HepG2 (cell line): ENCODE measurements at regions not wholly inside any gene's neighbourhood (a gene's known extent, or its start where the extent isn't known, plus 50 kb on each side); places are given as distances from the start of the nearest gene placed in this dataset.

Experiments used
- ATAC-seq: fragments of 200-7000 bp; cut with Tn5 transposase; 3 replicates; pipeline ENCODE4 v1.9.1; 2020; ENCODE audit warnings: mild to moderate bottlenecking, moderate library complexity
- BruUV-seq: library from RNA; stranded (reverse); fragments of 400-500 nt; replicated peaks from 2 replicates; lab custom pipeline; 2021; lab: Mats Ljungman, UMichigan
- CTCF ChIA-PET: fragments of 300-600 bp; formaldehyde crosslinking; extraction: SDS; loops from one replicate; lab custom pipeline; 2021; ENCODE audit warnings: low total read pairs, inconsistent platforms, low intra/inter-chr PET ratio; lab: Yijun Ruan, JAX
- POLR2A ChIA-PET: fragments of 350-600 bp; sonication (Branson Sonifier 250); formaldehyde crosslinking; loops from one replicate; lab custom pipeline; 2020; ENCODE audit warnings: antibody characterized with exemption, inconsistent platforms; lab: Yijun Ruan, JAX
- DNase-seq: peaks from one replicate; pipeline ENCODE4 v3.0.0-alpha.2; 2015; ENCODE audit warnings: low spot score
- FAIRE-seq: peaks from 3 replicates; lab custom pipeline; 2011; peaks lifted over from hg19 to GRCh38; lab: Jason Lieb, UNC
- H2AFZ ChIP-seq: one replicate; pipeline ENCODE4 v1.6.1; 2011; ENCODE audit warnings: low read length, inconsistent platforms
- H3K27ac ChIP-seq: fragments of 300-600 bp; 3 replicates; pipeline ENCODE4 v1.8.0; 2011; ENCODE audit warnings: mixed run types, mild to moderate bottlenecking, mixed read lengths, low read length, inconsistent platforms; ENCODE audit not compliant: insufficient read depth; ENCODE audit errors: extremely low read length
- H3K27me3 ChIP-seq, 2 experiments: fragments of 200-600 bp in 1 of 2; 2 replicates in 1 of 2; 3 replicates in 1 of 2; pipeline versions ENCODE4 v1.6.0 to v1.8.0; 2011; ENCODE audit warnings: low read length in 2 of 2, mild to moderate bottlenecking in 2 of 2, moderate library complexity in 2 of 2, inconsistent platforms in 1 of 2; ENCODE audit not compliant: insufficient read depth in 2 of 2, control insufficient read depth in 1 of 2
- H3K36me3 ChIP-seq, 2 experiments: fragments of 200-600 bp in 1 of 2; replicated peaks in 1 of 2; 2 replicates in 1 of 2; 3 replicates in 1 of 2; pipeline versions ENCODE4 v1.5.1 to v1.8.0; 2011; ENCODE audit warnings: low read length in 2 of 2, inconsistent platforms in 1 of 2; ENCODE audit not compliant: insufficient read depth in 2 of 2, control insufficient read depth in 1 of 2
- H3K4me1 ChIP-seq: 2 replicates; pipeline ENCODE4 v1.5.1; 2012; ENCODE audit warnings: low read length, inconsistent platforms; ENCODE audit not compliant: insufficient read depth
- H3K4me2 ChIP-seq: 2 replicates; pipeline ENCODE4 v1.6.0; 2011; ENCODE audit warnings: low read depth, low read length, inconsistent platforms
- H3K4me3 ChIP-seq, 3 experiments: fragments of 200-600 bp in 1 of 3; sonication (generic), shearing (Covaris generic) in 1 of 3; replicated peaks in 1 of 3; 2 replicates each; pipeline ENCODE4 v1.5.1; 2011 to 2016; ENCODE audit warnings: low read length in 3 of 3, inconsistent platforms in 2 of 3, low read depth in 2 of 3, mild to moderate bottlenecking in 2 of 3, control low read depth in 1 of 3, mixed read lengths in 1 of 3; ENCODE audit not compliant: insufficient read depth in 1 of 3
- H3K79me2 ChIP-seq: one replicate; pipeline ENCODE4 v1.6.1; 2011; ENCODE audit warnings: low read length, inconsistent platforms; ENCODE audit not compliant: insufficient read depth
- H3K9ac ChIP-seq: 2 replicates; pipeline ENCODE4 v1.6.0; 2011; ENCODE audit warnings: mild to moderate bottlenecking, low read depth, low read length, inconsistent platforms; ENCODE audit not compliant: insufficient read depth
- H3K9me3 ChIP-seq: 2 replicates; pipeline ENCODE4 v1.5.1; 2012; ENCODE audit warnings: mild to moderate bottlenecking, low read length
- H4K20me1 ChIP-seq: 2 replicates; pipeline ENCODE4 v1.6.0; 2011; ENCODE audit warnings: inconsistent platforms, mild to moderate bottlenecking, low read length, moderate library complexity; ENCODE audit not compliant: insufficient read depth
- ATF1 ChIP-seq: IDR thresholded peaks from 2 replicates; pipeline ENCODE4 v1.6.1; 2016; ENCODE audit warnings: mild to moderate bottlenecking, control low read depth
- HDAC2 ChIP-seq: sonication (generic); formaldehyde crosslinking; IDR thresholded peaks from 2 replicates; pipeline ENCODE4 v1.4.0; 2020; ENCODE audit warnings: missing genetic modification reagents
- KLF15 ChIP-seq: sonication (generic); formaldehyde crosslinking; IDR thresholded peaks from 2 replicates; pipeline ENCODE4 v1.8.1; 2023; ENCODE audit warnings: borderline replicate concordance, mild to moderate bottlenecking, inconsistent platforms, missing genetic modification reagents, mixed read lengths
- MED8 ChIP-seq: sonication (generic); formaldehyde crosslinking; IDR thresholded peaks from 2 replicates; pipeline ENCODE4 v1.8.1; 2023; ENCODE audit warnings: mild to moderate bottlenecking, missing genetic modification reagents; ENCODE audit not compliant: insufficient replicate concordance
- NBN ChIP-seq: fragments of 450-650 bp; conservative IDR thresholded peaks from 2 replicates; pipeline ENCODE4 v1.6.1; 2017
- NFIC ChIP-seq: IDR thresholded peaks from 2 replicates; pipeline ENCODE4 v1.6.1; 2012; ENCODE audit warnings: mild to moderate bottlenecking, low read length, inconsistent platforms
- NR2F2 ChIP-seq: IDR thresholded peaks from 2 replicates; pipeline ENCODE4 v1.6.1; 2012; ENCODE audit warnings: low read depth, inconsistent platforms, borderline replicate concordance
- RBFOX2 ChIP-seq: fragments of 200-400 bp; formaldehyde crosslinking; IDR thresholded peaks from 2 replicates; pipeline ENCODE4 v1.6.1; 2017; ENCODE audit warnings: low read depth, mild to moderate bottlenecking, low read length
- RFXANK ChIP-seq: IDR thresholded peaks from 2 replicates; pipeline ENCODE4 v1.6.1; 2016
- SKI ChIP-seq: fragments of 450-650 bp; IDR thresholded peaks from one replicate; pipeline ENCODE4 v1.6.1; 2018; ENCODE audit warnings: mild to moderate bottlenecking; ENCODE audit not compliant: partially characterized antibody
- TARDBP ChIP-seq: sonication (generic); formaldehyde crosslinking; IDR thresholded peaks from 2 replicates; pipeline ENCODE4 v1.8.0; 2022; ENCODE audit warnings: mild to moderate bottlenecking, missing genetic modification reagents
- ZBTB14 ChIP-seq: sonication (generic); formaldehyde crosslinking; IDR thresholded peaks from 2 replicates; pipeline ENCODE4 v1.4.0; 2020; ENCODE audit warnings: missing genetic modification reagents
- ZBTB38 ChIP-seq: sonication (generic); formaldehyde crosslinking; IDR thresholded peaks from 2 replicates; pipeline ENCODE4 v1.5.1; 2020; ENCODE audit warnings: mild to moderate bottlenecking, missing genetic modification reagents
- ZBTB8A ChIP-seq: sonication (generic); formaldehyde crosslinking; IDR thresholded peaks from 2 replicates; pipeline ENCODE4 v1.4.0; 2020; ENCODE audit warnings: mild to moderate bottlenecking, low read depth, missing genetic modification reagents, borderline replicate concordance
- ZNF224 ChIP-seq: sonication (generic); formaldehyde crosslinking; IDR thresholded peaks from 2 replicates; pipeline ENCODE4 v1.5.0; 2020; ENCODE audit warnings: mild to moderate bottlenecking, missing genetic modification reagents
- ZNF280D ChIP-seq: sonication (generic); formaldehyde crosslinking; IDR thresholded peaks from 2 replicates; pipeline ENCODE4 v1.5.1; 2020; ENCODE audit warnings: mild to moderate bottlenecking, missing genetic modification reagents
- ZNF329 ChIP-seq: sonication (generic); formaldehyde crosslinking; IDR thresholded peaks from 2 replicates; pipeline ENCODE4 v1.9.0; 2021; ENCODE audit warnings: low read depth, mild to moderate bottlenecking, missing genetic modification reagents
- ZNF503 ChIP-seq: sonication (generic); formaldehyde crosslinking; IDR thresholded peaks from 2 replicates; pipeline ENCODE4 v1.4.0; 2020; ENCODE audit warnings: missing genetic modification reagents
- ZSCAN12 ChIP-seq: sonication (generic); formaldehyde crosslinking; IDR thresholded peaks from 2 replicates; pipeline ENCODE4 v1.9.0; 2021; ENCODE audit warnings: mild to moderate bottlenecking, missing genetic modification reagents
- WGBS: methylation state at CpG from one replicate; pipeline ENCODE4 v1.1.6; 2017; ENCODE audit warnings: low lambda C conversion rate; 5-methylcytosine and 5-hydroxymethylcytosine counted together
- in situ Hi-C: cut with HindIII; loops from 2 replicates; pipeline ENCODE4 v1.10.0; 2017; ENCODE audit warnings: low pct_unique_long_range_greater_than_20kb; ENCODE audit not compliant: extremely low pct_ligation_motif_present
- intact Hi-C: fragments of 100-400 bp; cut with micrococcal nuclease; formaldehyde crosslinking; loops from one replicate; pipeline ENCODE4 v1.10.0; 2022; ENCODE audit not compliant: unreplicated experiment

GRCh38 chr1:209227171-209227570 is 356.3 kb upstream of the CAMK1G start:
- no peaks in the 10 kb centered on the region for H3K27me3 ChIP-seq
- POLR2A ChIA-PET: no interaction called here
- intact Hi-C loops (no loop called here), in situ Hi-C loops (no loop called here)
- no peaks in the 10 kb centered on the region for H3K36me3 ChIP-seq
- WGBS: 19% methylated on average over 6 of the region's 6 CpGs
- CTCF ChIA-PET: no interaction called here
- TF ChIP-seq HDAC2 (CRISPR knock-in tag) (no peak), TARDBP (CRISPR knock-in tag) (no peak), RFXANK (CRISPR knock-in tag) (no peak), ZBTB8A (CRISPR knock-in tag) (no peak), NBN (no peak), NR2F2 (no peak), ZBTB14 (no peak), ZNF280D (CRISPR knock-in tag) (no peak), ZNF503 (no peak), MED8 (CRISPR knock-in tag) (no peak), RBFOX2 (no peak), ZSCAN12 (CRISPR knock-in tag) (no peak), NFIC (no peak), ATF1 (no peak), SKI (no peak), KLF15 (CRISPR knock-in tag) (no peak), ZNF224 (CRISPR knock-in tag) (no peak), ZBTB38 (CRISPR knock-in tag) (no peak), ZNF329 (CRISPR knock-in tag) (no peak)
- H4K20me1 ChIP-seq: no peaks in the 10 kb centered on the region
- H3K27ac ChIP-seq: no peak overlapping the region
- no peak overlapping the region for H3K9ac ChIP-seq
- no peak for DNase-seq
- no peak overlapping the region for H3K4me2 ChIP-seq
- no peak for FAIRE-seq
- H3K79me2 ChIP-seq: no peaks in the 10 kb centered on the region
- no peak overlapping the region for H2AFZ ChIP-seq
- BruUV-seq: no TSS peak
- H3K9me3 ChIP-seq: peaks cover 13% of the 10 kb centered on the region; the same call in 1 of the 2 replicates
- ATAC-seq: no peak
- H3K4me3 ChIP-seq: no peak overlapping the region
- no peaks in the 10 kb centered on the region for H3K4me1 ChIP-seq
